NB4 (cell line): ENCODE measurements at regions not wholly inside any gene's neighbourhood (a gene's known extent, or its start where the extent isn't known, plus 50 kb on each side); places are given as distances from the start of the nearest gene placed in this dataset.

Source experiments
- DNase-seq: peaks from one replicate; pipeline ENCODE4 v3.0.0; 2010; ENCODE audit warnings: low read depth
- H3K4me3 ChIP-seq: one replicate; pipeline ENCODE4 v1.5.1; 2011; ENCODE audit warnings: mild to moderate bottlenecking, low read depth, low read length, moderate library complexity
- MYC ChIP-seq: IDR thresholded peaks from 2 replicates; pipeline ENCODE4 v1.6.1; 2011; ENCODE audit warnings: low read depth, low read length
- POLR2A ChIP-seq: IDR thresholded peaks from 2 replicates; pipeline ENCODE4 v1.6.1; 2011; ENCODE audit warnings: mild to moderate bottlenecking; ENCODE audit not compliant: insufficient read length; ENCODE audit errors: extremely low read depth
- TF ChIP-seq, protein P1 (sequence below): IDR thresholded peaks from one replicate; pipeline ENCODE4 v1.5.1; 2012; ENCODE audit warnings: low read depth, low read length
- TF ChIP-seq, protein P2 (sequence below): IDR thresholded peaks from 2 replicates; pipeline ENCODE4 v1.6.1; 2011; ENCODE audit warnings: low read depth, low read length

DNA sequence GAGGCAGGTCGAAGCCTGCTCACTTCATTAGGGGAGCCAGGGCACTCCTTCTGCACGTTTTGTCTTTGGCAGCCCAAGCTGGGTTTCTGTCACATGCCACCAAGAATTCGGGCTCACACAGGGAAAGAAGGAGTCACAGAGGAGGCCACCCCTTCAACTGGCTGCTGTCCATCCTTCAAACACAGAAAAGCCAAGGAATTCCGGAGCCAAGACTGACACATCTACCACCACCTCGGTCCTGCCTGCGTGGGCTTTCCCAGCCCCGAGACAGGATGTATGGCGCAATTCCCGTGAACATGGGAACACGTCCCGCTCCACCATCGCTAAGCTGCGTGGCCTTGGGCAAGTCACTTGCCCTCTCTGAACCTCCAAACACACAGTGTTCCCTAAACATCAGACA lies 70.4 kb downstream of the NCOR2 start:
- no peak for DNase-seq
- no peak overlapping the region for H3K4me3 ChIP-seq
- TF ChIP-seq, protein P1, sequence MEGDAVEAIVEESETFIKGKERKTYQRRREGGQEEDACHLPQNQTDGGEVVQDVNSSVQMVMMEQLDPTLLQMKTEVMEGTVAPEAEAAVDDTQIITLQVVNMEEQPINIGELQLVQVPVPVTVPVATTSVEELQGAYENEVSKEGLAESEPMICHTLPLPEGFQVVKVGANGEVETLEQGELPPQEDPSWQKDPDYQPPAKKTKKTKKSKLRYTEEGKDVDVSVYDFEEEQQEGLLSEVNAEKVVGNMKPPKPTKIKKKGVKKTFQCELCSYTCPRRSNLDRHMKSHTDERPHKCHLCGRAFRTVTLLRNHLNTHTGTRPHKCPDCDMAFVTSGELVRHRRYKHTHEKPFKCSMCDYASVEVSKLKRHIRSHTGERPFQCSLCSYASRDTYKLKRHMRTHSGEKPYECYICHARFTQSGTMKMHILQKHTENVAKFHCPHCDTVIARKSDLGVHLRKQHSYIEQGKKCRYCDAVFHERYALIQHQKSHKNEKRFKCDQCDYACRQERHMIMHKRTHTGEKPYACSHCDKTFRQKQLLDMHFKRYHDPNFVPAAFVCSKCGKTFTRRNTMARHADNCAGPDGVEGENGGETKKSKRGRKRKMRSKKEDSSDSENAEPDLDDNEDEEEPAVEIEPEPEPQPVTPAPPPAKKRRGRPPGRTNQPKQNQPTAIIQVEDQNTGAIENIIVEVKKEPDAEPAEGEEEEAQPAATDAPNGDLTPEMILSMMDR, result no peak
- TF ChIP-seq POLR2A (no peak), MYC (no peak)
- TF ChIP-seq, protein P2, sequence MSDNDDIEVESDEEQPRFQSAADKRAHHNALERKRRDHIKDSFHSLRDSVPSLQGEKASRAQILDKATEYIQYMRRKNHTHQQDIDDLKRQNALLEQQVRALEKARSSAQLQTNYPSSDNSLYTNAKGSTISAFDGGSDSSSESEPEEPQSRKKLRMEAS, result no peak

DNA sequence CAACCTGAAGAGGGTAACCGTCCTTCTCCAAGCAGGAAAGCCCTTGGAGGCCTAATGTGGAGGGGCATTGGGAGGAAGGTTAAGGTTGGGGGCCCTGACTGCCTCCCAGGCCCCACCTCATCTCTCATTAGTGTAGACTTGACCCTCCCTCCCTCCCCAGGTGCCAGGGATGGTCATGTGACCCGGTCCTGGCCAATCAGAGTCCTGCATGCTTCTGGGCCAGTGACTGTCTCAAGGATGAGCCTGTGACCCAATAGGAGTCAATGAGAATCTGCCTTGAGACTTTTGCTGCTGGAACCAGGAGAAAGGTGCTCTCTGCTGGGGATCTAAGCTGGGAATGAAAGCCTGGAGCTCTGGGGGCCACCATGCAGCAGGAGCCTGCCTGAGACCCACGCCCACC lies 70.8 kb downstream of the NCOR2 start:
- no peak for TF ChIP-seq MYC
- TF ChIP-seq, protein P1, result no peak
- TF ChIP-seq, protein P2, result no peak
- TF ChIP-seq POLR2A, result no peak
- no peak for DNase-seq
- no peak overlapping the region for H3K4me3 ChIP-seq

DNA sequence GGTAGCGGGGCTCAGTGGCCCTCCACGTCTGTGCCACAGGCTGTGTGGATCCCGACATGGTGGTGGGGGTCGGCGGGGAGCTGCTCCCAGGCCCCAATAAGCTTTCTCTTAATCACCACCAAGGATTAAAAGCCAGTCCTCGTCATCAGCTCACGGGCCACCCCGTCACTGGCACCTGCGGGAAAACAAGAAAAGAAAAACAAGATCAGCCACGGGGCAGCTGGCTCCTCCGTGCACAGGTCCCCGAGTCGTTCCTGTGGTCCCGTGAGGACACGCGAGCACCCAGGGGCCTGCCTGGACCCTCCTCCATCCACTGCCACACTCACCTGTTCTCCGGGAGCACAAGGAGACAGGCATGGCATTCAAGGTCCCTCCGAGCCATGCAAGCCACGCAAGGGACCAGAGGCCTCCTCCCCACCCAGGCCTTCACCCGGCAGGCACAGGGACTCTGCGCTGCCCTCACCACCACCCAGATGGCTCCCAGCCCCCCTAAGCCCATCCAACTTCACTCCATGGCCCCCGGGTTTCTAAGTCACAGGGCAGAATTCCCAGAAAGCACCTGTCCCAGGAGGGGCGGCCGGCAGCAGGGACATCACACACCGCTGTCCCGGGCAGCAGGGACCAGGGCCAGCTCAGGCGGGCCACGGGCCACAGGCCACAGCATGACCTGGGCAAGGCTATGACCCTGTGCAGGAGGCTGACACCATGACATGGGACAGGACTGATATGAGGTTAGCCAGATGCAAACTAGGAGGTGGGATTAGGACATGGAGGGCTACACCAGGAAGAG lies 72.0 kb downstream of the NCOR2 start:
- TF ChIP-seq, protein P1, result no peak
- TF ChIP-seq, protein P2, result no peak
- TF ChIP-seq MYC (no peak), POLR2A (no peak)
- no peak overlapping the region for H3K4me3 ChIP-seq
- no peak for DNase-seq

DNA sequence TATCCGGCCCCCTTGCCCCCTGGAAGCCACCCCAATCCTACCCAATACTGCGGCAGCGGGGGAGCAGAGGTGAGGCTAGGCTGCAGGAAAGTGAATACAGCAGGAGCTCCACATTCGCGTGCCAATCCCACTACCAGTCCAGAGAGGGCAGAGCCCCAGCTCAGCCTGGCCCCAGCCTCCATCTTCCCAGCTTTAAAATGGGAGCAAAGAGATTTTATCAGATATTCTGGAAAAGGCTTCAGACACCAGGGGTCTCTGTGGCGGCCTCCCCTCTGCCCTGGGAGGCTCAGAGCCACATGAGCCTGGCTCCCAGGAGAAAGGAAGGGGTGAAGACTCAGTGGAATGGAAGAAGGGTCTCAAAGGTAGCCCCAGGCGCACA lies 72.7 kb downstream of the NCOR2 start:
- DNase-seq, result no peak
- TF ChIP-seq MYC, result no peak
- TF ChIP-seq, protein P1, result no peak
- no peak for TF ChIP-seq POLR2A
- no peak overlapping the region for H3K4me3 ChIP-seq

DNA sequence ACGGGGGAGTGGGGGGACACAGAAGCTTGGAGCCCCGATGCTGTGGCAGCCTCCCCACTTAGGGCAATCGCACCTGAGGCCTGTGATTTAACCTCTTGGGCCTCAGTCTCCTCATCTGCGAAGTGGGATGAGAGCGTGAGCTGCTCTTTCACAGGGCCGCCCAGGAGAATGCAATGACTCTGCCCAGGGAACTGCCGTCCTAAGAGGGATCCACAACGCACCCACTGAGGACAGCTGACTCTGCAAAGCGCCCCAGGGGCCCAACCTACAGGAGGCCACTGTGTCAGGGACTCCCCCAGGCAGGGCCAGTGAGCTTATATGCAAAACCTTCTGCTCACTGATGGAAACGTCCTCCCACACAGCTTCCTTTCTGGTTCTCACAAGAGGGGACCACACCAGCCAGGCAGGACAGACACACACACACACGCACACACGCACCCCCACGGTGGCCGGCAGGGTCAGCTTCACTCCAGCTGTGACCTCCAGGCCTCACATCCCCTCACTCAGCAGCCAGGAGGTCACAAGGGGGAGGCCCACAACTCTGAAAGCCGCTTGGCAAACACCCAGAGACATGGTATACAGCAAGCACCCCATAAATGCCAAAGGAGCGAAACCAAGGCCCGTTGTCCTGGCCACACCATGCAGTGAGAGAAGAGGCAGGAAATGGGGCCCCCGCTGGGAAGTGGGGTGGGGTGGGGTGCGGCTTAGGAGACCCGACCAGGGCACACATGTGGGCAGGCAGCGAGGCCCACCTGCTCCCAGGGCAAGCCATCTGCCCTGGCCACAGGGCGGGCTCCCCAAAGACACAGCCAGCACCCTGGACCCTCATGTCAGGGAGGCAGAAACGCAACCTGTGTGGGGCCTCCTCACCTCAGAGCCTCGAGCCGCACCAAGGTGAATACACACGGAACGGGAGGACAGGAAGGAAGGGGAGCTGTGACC lies 73.3 kb downstream of the NCOR2 start:
- no peak overlapping the region for H3K4me3 ChIP-seq
- TF ChIP-seq, protein P2, result no peak
- TF ChIP-seq, protein P1, result no peak
- TF ChIP-seq MYC, result no peak
- no peak for TF ChIP-seq POLR2A
- DNase-seq, result peak; percentile 58
